HG03175 (cell line): ENCODE measurements at regions not wholly inside any gene's neighbourhood (a gene's known extent, or its start where the extent isn't known, plus 50 kb on each side); places are given as distances from the start of the nearest gene placed in this dataset.

ENCODE experiments used
- ATAC-seq: cut with Tn5 transposase; IDR thresholded peaks from one replicate; pipeline ENCODE4 v1.9.1; 2021; ENCODE audit warnings: mild to moderate bottlenecking, moderate library complexity; ENCODE audit not compliant: unreplicated experiment

DNA sequence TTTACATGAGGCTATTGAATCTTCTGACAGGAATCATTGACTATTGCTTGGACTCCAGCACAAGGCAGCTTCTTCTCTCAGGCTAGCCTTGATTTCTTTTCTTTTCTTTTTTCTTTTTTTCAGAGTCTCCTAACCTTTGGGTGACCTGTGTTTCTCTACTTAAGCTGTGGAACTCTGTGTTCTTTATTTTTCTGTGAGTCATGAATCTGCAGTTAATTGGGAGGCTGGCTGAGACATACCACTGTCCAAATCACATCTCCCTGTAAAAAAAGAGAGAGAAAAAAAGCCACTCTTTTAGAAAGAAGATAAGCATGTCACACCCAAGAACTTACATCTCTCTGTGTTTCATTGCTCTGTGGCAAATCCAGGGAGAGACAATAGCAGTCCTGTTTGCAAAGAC, 681.2 kb upstream of the TSPY4 start:
- no peak for ATAC-seq

DNA sequence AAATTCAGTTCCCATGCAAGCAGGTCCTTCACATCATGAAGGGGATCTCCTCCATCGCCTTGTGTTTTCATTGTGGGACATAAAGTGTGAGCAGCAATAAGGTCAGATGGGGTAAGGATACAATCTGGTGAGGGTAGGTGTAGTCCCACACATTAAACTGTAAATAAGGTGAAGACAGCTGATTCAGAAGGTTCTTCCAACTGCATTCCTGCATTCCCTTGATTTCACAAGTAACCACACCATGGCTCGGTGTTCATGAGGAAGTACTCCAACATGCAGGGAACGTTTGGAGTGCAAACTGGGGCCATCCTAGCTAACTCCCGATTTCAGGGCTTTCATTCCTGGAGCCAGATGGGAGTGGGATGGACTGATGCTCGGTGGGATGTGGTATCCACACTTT, 680.7 kb upstream of the TSPY4 start:
- ATAC-seq = no peak

DNA sequence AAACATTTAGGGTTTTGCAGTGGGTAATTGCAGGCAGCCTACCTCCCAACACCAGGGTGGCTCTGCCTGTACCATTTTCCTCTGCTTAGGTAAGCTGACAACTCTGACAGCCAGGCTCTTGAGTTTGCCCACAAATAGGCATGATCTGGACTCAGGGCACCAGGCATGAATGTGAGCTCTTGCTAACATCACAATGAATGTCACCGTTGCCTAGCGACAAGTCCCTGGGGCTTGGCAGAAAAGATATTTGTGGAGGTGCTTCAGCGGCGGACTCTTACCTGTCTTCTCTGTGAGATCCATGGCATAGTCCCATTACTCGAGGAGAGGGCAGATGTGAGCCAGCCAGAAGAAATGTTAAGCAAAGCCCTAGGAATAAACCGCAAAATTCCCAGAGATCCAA, 677.5 kb upstream of the TSPY4 start:
- no peak for ATAC-seq

DNA sequence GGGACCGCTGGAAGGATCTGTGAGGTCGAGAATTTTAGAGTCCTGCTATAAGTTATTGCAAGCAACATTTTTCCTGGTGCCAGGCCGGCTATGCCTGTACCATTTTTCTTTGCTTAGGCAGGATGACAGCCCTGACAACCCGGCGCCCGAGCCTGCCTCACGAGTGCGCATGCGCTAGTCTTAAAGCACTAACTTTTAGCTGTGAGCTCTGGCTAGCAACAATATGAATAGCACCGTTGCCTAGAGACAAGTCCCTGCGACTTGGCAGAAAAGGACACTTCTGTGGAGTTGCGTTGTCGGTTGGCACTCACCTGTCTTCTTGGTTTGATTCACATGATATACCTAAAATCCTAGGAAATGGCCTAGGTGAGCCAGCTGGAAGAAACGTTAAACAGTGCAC, 663.4 kb upstream of the TSPY4 start:
- ATAC-seq = no peak

DNA sequence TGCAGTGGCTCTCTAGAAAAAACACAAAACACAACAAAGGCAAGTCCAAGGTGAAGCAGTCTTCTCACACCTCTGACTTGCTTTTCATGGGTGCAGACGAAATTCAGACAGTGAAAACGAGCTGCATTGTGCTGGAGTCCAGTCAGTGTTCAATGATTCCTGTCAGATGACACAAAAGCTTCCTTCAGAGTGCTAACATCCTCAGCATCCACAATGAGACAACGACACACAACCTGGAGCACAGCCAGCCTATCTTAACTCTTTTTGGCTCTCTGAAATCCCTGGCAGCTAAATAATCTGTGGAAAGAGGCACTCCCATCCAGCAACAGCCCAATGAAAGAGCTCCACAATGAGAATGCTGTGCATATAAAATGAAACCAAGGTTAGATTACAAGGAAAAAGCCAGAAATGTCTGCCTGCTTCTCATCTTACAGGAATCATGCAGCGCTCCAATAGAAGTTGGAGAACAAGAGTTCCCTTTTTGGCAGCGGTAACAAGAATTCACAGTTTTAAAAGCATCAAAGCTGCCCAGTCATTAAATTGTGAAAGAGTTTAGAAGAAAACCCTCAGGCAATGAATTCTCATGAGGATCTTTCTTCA, 659.8 kb upstream of the TSPY4 start:
- no peak for ATAC-seq

DNA sequence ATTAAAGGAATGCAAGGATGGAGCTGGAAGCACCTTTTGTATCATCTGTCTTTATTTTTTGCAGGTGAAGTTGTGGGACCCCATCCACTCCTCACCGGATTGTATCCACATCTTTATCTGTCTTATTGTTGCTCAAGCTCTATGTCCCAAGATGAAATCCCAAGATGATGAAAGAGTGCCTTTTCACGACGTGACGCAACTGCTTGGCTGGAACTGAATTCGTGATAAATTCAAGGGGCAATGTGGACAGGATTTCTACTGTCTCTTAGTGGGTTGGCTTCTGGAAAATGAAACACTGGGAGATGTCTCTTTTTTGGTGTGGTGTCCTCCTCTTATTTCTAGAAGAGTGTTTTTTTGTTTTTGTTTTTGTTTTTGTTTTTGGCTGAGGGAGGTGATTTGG, 650.1 kb upstream of the TSPY4 start:
- ATAC-seq = no peak

DNA sequence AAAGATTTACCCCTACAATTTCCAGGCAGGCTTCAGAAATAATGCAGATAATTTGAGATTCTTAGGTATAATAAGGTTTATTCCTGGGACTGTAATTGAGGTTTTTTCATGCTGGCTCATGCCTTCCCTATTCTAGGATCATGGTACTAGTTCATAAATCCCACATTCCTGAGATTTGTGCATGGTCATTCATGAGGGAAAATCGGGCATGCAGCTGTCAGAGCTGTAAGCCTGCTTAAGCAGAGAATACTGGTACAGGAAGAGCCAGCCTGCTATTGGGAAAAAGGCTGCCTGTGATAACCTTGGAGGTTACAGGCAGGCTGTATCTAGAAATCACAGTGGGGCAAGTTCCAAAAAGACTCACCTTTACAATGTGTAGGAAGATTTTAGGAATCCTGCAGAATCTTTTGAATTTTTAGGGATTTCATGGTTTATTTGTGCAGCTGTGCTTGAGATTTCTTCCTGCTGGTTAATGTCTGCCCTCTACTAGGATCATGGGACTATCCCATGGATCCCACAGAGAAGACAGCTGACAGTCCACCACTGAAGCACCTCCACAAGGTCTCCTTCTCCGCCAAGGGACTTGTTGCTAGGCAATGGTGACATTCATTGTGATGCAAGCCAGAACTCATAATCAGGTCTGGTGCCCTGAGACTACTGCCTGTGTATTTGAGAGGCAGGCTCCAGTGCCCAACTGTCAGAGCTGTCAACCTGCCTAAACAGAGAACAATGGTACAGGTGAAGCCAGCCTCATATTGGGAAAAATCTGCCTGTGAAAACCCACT, 646.2 kb upstream of the TSPY4 start:
- ATAC-seq = no peak

DNA sequence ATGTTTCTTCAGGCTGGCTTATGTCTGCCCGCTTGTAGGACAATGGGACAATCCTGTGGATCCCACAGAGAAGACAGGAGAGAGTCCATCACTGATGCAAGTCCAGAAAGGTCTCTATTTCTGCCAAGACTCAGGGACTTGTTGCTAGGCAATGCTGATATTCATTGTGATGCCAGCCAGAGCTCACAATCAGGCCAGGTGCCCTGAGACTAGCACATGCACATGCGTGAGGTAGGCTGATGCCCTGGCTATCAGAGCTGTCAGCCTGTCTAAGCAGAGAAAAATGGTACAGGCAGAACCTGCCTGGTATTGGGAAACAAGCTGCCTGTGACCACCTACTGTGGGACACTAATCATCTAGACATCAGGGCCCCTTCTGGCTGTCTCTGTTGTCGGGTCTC, 638.7 kb upstream of the TSPY4 start:
- ATAC-seq = no peak

DNA sequence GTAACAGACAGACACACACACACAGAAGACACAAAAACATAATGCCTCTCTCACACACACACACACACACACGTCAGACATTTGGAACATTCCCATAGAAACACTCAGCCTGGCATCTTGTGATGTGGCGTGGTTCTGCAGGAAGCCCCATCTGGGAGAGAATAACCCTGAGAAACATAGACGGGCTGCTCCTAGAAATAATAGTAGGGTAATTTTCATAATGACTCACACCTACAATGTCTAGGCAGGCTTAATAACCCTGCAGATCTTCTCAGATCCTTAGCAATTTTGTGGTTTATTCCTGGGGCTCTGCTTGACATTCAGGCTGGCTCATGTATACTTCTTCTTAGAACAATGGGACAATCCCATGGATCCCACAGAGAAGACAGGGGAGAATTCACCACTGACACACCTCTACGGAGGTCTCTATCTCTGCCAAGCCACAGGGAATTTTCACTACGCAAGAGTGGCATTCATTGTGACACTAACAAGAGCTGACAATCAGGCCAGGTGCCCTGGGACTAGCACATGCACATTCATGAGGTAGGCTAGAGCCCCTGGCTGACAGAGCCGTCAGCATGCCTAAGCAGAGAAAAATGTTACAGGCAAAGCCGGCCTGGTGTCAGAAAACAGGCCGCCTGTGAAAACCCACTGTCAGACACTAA, 631.5 kb upstream of the TSPY4 start:
- no peak for ATAC-seq

DNA sequence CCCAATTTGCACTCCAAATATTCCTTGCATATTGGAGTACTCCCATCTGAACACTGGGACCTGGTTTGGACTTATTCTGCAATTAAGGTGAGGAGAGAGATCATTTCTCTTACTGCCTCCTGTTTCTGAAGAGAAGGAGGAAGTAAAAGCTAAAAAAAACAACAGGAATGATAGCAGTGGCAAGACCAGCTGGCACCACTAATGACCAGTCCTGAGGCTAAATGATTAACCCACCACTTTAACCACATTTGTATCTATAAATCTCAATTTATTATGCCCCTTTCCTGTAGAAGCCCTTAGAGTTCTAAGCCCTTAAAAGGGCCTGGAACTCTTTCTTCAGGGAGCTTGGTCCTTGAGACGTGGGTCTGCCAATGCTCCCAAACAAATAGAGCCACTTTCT, 625.0 kb upstream of the TSPY4 start:
- no peak for ATAC-seq

DNA sequence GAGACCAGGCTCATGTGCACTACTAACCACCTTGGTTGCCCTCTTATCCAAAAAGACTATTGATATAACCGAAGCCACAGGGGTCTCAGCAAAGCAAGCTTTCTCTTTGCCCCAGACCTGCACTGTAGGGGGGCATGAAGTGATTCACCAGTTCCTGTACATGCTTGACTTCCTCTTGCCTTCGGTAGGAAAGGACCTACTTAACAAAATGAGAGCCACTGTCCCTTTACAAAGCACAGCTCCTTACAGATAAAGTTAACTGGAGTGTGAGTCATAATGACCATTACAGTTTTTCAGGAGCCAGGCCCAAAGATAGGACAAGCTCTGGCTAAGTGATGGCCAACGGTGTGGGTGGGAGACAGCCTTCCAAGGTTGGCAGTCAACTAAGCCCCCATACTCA, 622.0 kb upstream of the TSPY4 start:
- ATAC-seq = no peak

DNA sequence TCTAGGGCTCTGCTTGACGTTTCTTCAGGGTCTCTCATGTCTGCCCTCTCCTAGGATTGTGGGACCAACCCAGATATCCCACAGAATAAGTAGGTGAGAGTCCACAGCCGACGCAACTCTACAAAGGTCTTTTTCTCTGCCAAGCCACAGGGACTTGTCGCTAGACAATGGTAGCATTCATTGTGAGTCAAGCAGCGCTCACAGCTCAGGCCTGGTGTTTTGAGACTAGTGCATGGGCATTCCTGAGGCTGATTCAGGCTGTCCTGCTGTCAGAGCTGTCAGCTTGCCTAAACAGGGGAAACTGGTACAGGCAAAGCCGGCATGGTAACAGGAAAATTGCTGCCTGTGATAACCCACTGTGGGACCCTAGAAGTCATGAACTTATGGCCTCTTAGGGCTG, 610.6 kb upstream of the TSPY4 start:
- no peak for ATAC-seq

DNA sequence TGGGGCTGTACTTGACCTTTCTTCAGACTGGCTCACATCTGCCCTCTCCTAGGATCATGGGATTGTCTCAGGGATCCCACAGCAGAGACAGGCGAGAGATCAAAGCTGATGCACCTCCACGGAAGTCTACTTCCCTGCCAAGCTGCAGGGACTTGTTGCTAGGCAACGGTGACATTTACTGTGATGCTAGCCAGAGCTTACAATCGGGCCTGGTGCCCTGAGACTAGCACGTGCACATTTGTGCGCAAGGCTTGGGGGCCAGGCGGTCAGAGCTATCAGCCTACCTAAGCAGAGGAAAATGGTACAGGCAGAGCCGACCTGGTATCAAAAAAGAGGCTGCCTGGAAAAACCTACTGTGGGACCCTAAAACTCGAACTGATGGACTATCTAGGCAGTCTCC, 607.3 kb upstream of the TSPY4 start:
- no peak for ATAC-seq

DNA sequence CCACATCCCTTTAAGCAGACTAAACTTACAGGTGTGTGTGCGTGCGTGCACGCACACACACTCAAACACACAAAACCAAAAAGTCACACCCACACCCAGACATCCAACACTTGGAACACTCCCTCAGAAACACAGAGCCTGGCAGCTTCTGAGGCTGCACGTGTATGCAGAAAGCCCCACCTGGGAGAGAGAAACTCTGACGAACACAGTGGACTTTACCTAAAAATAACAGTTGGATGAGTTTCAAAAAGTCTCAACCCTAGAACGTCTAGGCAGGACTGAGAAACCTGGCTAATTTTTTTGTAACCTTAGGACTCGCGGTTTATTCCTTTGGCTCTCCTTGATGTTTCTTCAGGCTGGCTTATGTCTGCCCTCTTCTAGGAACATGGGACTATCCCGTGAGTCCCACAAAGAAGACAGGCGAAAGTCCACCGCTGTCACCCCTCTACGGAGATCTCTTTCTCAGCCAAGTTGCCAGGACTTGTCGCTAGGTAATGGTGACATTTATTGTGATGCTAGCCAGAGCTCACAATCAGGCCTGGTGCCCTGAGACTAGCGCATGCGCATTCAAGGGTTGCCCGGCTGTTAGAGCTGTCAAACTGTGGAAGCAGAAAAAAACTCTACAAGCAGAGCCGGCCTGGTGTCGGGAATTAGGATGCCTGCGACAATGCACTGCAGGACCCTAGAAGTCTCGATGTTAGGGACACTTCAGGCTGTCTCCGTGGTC, 595.8 kb upstream of the TSPY4 start:
- no peak for ATAC-seq

DNA sequence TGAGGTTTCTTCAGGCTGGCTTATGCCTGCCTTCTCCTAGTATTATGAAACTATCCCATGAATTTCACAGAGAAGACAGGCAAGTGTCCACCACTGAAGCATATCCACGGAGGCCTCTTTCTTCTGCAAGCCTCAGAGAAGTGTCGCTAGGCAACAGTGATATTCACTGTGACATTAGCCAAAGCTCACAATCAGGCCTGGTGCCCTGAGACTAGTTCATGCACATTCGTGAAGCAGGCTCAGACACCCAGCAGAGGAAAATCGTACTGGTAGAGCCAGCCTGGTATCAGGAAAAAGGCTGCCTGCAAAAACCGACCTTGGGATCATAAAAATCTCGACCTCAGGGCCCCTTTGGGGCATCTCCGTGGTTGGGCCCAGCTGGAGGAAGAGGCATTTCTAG, 573.1 kb upstream of the TSPY4 start:
- ATAC-seq = no peak

DNA sequence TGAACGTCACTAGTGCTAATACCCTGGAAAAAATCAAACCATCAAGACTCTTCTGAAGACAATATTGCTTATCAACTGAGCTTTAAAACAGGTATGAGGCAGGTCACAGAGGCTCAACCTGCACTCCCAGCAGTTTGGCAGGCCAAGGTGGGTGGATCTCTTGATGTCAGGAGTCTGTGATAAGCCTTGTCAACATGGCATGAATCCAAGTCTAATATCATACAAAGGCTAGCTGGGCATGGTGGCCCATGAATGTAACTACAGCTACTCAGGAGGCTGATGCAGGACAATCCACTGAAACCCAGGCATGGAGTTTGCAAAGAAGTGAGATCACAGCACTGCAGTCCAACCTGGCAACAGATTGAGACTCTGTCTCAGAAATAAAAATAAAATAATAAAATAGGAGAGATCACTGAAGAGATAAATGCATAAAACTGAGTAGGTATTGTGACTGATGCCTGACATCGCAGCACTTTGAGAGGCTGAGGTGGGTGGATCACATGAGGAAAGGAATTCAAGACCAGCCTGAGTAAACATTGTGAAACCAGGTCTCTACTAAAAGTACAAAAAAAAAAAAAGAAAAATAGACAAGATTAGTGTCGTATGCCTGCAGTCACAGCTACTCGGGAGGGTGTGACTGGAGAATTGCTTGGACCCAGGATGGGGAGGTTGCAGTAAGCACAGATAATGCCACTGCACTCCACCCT, 555.9 kb upstream of the TSPY4 start:
- no peak for ATAC-seq

DNA sequence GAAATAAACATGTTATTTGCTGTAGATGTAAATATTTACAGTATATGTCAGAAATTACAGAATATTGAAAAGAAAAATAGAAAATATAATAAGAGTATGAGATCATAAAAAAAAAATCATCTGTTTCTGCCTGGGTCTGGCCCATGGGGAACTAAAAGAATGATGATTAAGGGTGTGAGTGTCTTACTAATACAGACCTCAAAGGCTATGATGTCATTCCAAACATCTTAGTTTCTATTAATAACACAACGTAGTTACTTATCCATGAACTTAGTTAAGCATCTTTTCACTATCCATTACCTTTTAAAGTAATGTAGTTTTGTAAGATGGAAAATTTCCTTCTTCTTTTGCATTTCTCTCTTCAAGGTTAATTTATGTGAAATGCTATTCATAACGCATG, 542.7 kb upstream of the TSPY4 start:
- ATAC-seq = no peak

DNA sequence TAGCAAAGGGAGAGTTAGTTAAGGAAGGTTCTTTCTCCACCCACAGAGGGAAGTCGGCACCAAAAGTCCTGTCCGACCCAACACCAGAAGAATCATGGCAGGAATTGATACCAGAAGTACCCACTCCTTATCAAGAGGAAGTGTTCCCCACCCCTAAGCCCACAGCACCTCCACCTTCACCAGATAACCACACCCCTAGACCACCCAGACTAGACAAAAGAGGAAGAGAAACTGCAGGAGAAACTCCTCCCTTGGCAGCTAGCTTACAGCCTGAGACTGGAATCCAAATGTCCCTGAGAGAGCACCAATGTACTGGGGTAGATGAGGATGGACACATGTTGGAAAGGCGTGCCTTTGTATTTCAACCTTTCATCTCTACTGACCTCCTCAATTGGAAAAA, 532.9 kb upstream of the TSPY4 start:
- ATAC-seq = no peak

DNA sequence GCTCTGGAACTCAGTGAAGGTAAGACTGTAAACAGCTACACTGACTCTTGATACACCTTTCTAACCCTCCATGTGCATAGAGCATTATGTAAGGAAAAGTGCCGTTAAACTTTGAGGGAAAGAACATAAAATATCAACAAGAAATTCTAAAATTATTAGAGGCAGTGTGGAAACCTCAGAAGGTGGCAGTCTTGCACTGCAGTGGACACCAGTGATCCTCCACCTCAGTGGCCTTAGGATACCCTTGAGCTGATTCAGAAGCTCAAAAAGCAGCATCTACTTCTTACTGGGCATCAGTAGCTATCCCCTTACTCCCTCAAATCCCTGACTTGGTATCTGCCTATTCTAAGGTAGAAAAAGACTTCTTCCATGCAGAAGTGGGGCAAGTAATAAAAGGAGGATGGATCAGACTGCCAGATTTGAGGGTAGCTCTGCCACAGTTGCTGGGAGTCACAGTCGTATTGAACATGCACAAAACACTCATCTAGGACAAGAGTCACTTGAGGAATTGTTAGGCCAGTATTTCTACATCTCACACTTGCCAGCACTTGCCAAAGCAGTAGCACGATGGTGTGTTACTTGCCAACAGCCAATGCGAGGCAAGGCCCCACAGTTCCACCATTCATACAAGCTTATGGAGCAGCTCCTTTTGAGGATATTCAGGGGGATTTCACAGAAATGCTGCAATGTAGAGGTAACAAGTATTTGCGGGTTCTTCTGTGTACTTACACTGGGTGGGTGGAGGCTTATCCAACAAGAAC, 529.4 kb upstream of the TSPY4 start:
- no peak for ATAC-seq

DNA sequence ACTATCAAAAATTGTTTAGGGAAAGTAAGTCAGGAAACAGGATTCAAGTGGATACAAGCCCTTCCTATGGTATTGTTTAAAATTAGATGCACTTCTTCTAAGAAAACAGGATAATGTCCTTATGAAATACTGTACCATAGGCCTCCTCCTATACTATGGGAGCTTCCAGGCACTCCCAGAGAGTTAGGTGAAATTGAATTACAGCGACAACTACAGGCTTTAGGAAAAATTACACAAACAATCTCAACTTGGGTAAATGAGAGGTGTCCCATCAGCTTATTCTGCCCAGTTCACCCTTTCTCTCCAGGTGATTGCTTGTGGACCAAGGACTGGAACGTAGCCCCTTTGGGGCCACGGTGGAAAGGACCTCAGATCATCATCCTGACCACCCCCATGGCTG, 528.7 kb upstream of the TSPY4 start:
- ATAC-seq = no peak
